A673 (cell line): ENCODE measurements at regions not wholly inside any gene's neighbourhood (a gene's known extent, or its start where the extent isn't known, plus 50 kb on each side); places are given as distances from the start of the nearest gene placed in this dataset.

Source experiments
- BruUV-seq: library from RNA; stranded (reverse); fragments of 400-500 nt; replicated peaks from 2 replicates; lab custom pipeline; 2021; lab: Mats Ljungman, UMichigan
- CTCF ChIA-PET: fragments of 300-600 bp; sonication (Branson Sonifier 250); formaldehyde crosslinking; loops from one replicate; lab custom pipeline; 2022; ENCODE audit warnings: antibody characterized with exemption; lab: Charles Lee
- POLR2A ChIA-PET: fragments of 300-600 bp; sonication (Branson Sonifier 250); formaldehyde crosslinking; loops from one replicate; lab custom pipeline; 2022; ENCODE audit warnings: antibody characterized with exemption; ENCODE audit not compliant: low non-redundant PET; lab: Charles Lee
- DNase-seq: peaks from one replicate; pipeline ENCODE4 v3.0.0-alpha.2; 2015; ENCODE audit warnings: low spot score
- H3K27ac ChIP-seq: fragments of 200-600 bp; sonication (generic); 2 replicates; pipeline ENCODE4 v1.5.1; 2016; ENCODE audit warnings: mixed run types, low read depth, mild to moderate bottlenecking, mixed read lengths, antibody characterized with exemption, low read length; ENCODE audit not compliant: poor library complexity, severe bottlenecking
- H3K27me3 ChIP-seq: fragments of 200-600 bp; sonication (generic); replicated peaks from 2 replicates; pipeline ENCODE4 v1.6.1; 2017; ENCODE audit warnings: mixed run types, low read depth, mild to moderate bottlenecking, mixed read lengths, antibody characterized with exemption, low read length; ENCODE audit not compliant: insufficient read depth, poor library complexity
- H3K36me3 ChIP-seq: fragments of 200-600 bp; sonication (generic); 2 replicates; pipeline ENCODE4 v1.6.1; 2016; ENCODE audit warnings: mixed run types, mild to moderate bottlenecking, mixed read lengths, antibody characterized with exemption, low read length; ENCODE audit not compliant: insufficient read depth, poor library complexity, severe bottlenecking
- H3K4me1 ChIP-seq: fragments of 200-600 bp; sonication (generic); 2 replicates; pipeline ENCODE4 v1.6.1; 2017; ENCODE audit warnings: mixed run types, mild to moderate bottlenecking, mixed read lengths, antibody characterized with exemption, low read length; ENCODE audit not compliant: insufficient read depth, poor library complexity, severe bottlenecking
- H3K4me3 ChIP-seq: fragments of 200-600 bp; sonication (generic); 2 replicates; pipeline ENCODE4 v1.5.1; 2016; ENCODE audit warnings: low read depth, mixed run types, mild to moderate bottlenecking, mixed read lengths, low read length; ENCODE audit not compliant: poor library complexity, severe bottlenecking
- H3K9me3 ChIP-seq: fragments of 200-600 bp; sonication (generic); 2 replicates; pipeline ENCODE4 v1.6.1; 2016; ENCODE audit warnings: mixed run types, low read depth, mild to moderate bottlenecking, mixed read lengths, antibody characterized with exemption, low read length; ENCODE audit not compliant: poor library complexity, severe bottlenecking
- CTCF ChIP-seq: fragments of 300-800, 200-600 bp; sonication (generic); conservative IDR thresholded peaks from 2 replicates; pipeline ENCODE4 v1.5.1; 2017; ENCODE audit warnings: low read depth, mild to moderate bottlenecking, antibody characterized with exemption, low read length, moderate library complexity, mixed read lengths
- EZH2 ChIP-seq: fragments of 200-600 bp; sonication (generic); IDR thresholded peaks from 2 replicates; pipeline ENCODE4 v1.6.1; 2017; ENCODE audit warnings: borderline replicate concordance, low read depth, mild to moderate bottlenecking, mixed read lengths, antibody characterized with exemption, low read length; ENCODE audit not compliant: poor library complexity, severe bottlenecking
- intact Hi-C: fragments of 100-400 bp; cut with micrococcal nuclease; formaldehyde crosslinking; loops from one replicate; pipeline ENCODE4 v1.10.0; 2022; ENCODE audit not compliant: unreplicated experiment

DNA sequence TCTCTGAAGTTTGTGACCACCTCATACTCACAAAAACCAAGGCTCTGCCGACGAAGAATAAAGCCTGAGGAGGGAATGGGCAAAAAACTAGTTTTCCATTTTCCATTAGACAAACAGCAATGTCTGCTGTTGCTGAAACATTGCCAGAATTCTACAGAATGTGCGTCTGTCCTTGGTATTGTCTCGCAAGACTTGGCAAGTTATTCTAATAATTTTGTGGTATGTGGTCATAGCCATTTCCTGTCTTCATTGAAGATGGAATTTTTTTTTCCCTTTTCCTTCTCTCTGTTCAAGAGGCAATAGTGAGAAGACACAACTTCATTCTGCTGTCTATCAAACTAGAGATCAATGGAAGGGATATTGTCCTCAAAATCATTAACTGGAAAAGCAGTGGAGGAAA is 296.1 kb downstream of the RND3 start:
- DNase-seq, result peak; percentile 54
- no peaks in the 10 kb centered on the region for H3K36me3 ChIP-seq
- BruUV-seq, result no TSS peak
- no peaks in the 10 kb centered on the region for H3K9me3 ChIP-seq
- H3K4me1 ChIP-seq, result no peaks in the 10 kb centered on the region
- no peaks in the 10 kb centered on the region for H3K27me3 ChIP-seq
- ChIA-PET CTCF (no interaction called here), POLR2A (no interaction called here)
- TF ChIP-seq CTCF (no peak), EZH2 (no peak)
- no peak overlapping the region for H3K4me3 ChIP-seq
- intact Hi-C loops, result no loop called here
- no peak overlapping the region for H3K27ac ChIP-seq

DNA sequence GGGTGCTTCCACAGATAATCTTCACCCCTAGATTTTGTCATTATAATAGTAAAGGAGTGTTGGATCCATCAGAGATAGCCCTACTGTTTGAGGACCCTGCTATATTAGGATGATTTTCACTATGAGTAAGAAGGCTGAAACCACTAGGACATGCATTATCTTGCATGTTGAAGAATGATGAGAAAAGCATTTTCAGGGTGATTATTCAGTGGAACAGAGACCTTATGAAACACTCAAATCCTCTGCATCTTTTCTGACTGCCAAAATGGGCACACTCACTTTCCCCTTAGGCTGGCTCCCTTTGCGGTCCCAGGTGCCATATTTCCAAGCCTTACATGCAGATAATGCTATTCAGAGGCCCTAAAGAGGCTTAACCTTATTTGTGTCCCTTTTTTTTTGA is 296.9 kb downstream of the RND3 start:
- no peaks in the 10 kb centered on the region for H3K4me1 ChIP-seq
- CTCF ChIA-PET, result no interaction called here
- no TSS peak for BruUV-seq
- H3K27me3 ChIP-seq, result no peaks in the 10 kb centered on the region
- POLR2A ChIA-PET, result no interaction called here
- intact Hi-C loops, result no loop called here
- H3K9me3 ChIP-seq, result no peaks in the 10 kb centered on the region
- H3K4me3 ChIP-seq, result no peak overlapping the region
- no peak overlapping the region for H3K27ac ChIP-seq
- DNase-seq, result no peak
- no peaks in the 10 kb centered on the region for H3K36me3 ChIP-seq
- TF ChIP-seq EZH2 (no peak), CTCF (no peak)

DNA sequence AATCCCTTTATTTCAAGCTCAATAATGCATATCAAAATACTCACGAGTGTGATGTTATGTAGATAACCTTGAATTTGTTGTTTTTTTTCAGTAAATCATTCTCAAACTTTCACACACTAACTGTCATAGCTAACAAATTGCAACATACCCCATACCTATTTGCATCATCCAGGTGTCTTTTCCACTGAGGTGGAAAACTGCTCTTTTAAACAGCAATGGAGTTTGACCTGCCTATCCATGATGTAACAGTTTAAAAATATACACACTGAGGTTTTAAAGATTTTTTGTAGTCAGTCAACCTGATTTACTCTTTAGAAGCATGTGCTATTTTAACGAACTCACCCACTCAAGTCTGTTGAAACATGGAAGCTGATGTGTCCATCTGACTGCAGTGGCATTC is 298.7 kb downstream of the RND3 start:
- no peak for DNase-seq
- TF ChIP-seq CTCF (no peak), EZH2 (no peak)
- intact Hi-C loops, result loop anchor here (5.0 kb wide), 1 partner anchor 299 kb away; the partner anchor contains the start of gene RND3
- BruUV-seq, result no TSS peak
- H3K4me3 ChIP-seq, result no peak overlapping the region
- H3K9me3 ChIP-seq, result no peaks in the 10 kb centered on the region
- H3K27me3 ChIP-seq, result no peaks in the 10 kb centered on the region
- ChIA-PET CTCF (interaction anchor here (0.6 kb wide), 1 partner anchor 332 kb away, joined by 3 read pairs; no protein-coding TSS in a partner anchor), POLR2A (no interaction called here)
- H3K4me1 ChIP-seq, result no peaks in the 10 kb centered on the region
- no peak overlapping the region for H3K27ac ChIP-seq
- H3K36me3 ChIP-seq, result no peaks in the 10 kb centered on the region
